ENCODE measurements at regions not wholly inside any gene's neighbourhood (a gene's known extent, or its start where the extent isn't known, plus 50 kb on each side); places are given as distances from the start of the nearest gene placed in this dataset.

DNA sequence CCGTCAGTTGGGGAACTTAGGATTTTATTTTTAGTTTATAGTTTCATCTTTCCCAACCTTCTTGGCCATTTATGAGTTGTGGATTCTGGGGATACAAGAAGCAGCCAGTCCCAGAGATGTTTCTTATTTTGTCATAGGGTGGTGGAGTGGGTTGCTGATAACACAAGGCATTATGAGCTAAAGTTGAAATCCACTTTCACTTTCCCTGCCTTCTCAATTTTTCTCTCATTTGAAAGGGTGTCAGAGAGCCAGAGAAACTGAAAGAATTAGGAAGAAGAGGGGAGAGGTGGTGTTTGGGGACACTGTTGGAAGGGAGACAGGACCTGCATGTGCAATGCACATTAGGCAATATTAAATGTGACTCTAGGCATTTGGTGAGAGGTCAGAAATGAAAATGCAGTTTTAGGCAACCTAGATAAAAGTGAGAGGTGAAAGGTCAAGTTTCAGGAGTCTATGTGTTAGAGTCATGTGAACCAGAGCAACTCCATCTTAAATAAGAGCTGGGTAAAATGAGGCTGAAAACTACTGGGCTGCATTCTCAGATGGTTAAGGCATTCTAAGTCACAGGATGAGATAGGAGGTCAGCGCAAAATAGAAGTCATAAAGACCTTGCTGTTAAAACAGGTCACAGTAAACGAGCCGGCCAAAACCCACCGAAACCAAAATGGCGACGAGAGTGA, 71.1 kb upstream of the F3 start:
- Histone ChIP-seq H4K91ac (ENCODE audit: insufficient read depth, low read depth, low read length) (peak overlapping the region; percentile 91), H3K36me3 (ENCODE audit: control insufficient read depth, insufficient read depth, low read length) (no peaks in the 10 kb centered on the region), H3K14ac (replicated peaks; ENCODE audit: low read depth, low read length) (peak overlapping the region; percentile 75), H3K9me3 (ENCODE audit: control insufficient read depth, insufficient read depth, low read length) (no peaks in the 10 kb centered on the region), H4K20me1 (ENCODE audit: insufficient read depth, low read length) (no peaks in the 10 kb centered on the region), H2AK9ac (replicated peaks; ENCODE audit: low read depth, low read length, poor library complexity) (no peak overlapping the region), H3K79me1 (ENCODE audit: low read depth in 1 of 2, low read length in 2 of 2) (no peaks in the 10 kb centered on the region; a peak in 1 of 4 replicates), H4K8ac (ENCODE audit: low read depth in 2 of 2, low read length in 2 of 2) (peak overlapping the region; percentile 32 to 54), H3K4me1 (ENCODE audit: control insufficient read depth, insufficient read depth, low read length) (peaks cover 23% of the 10 kb centered on the region), H4K5ac (ENCODE audit: low read depth, low read length) (peak overlapping the region; percentile 81; the same call in 1 of the 2 replicates), H3K27ac (ENCODE audit: insufficient read depth, low read length) (no peak overlapping the region), H2BK15ac (ENCODE audit: low read depth, low read length) (peak overlapping the region; percentile 93; the same call in 2 of the 3 replicates), H3K9me1 (ENCODE audit: insufficient read depth, low read length) (peaks cover 22% of the 10 kb centered on the region), H3K56ac (ENCODE audit: extremely low read depth, insufficient read depth, low read length) (peak overlapping the region; percentile 7), H3K4ac (ENCODE audit: low read depth, low read length) (peak overlapping the region; percentile 85), H2BK5ac (ENCODE audit: low read depth, low read length, poor library complexity, severe bottlenecking) (peak overlapping the region; percentile 47), H2AK5ac (ENCODE audit: low read depth, low read length) (peak overlapping the region; percentile 63), H3K27me3 (ENCODE audit: control insufficient read depth, insufficient read depth, low read length) (no peaks in the 10 kb centered on the region), H3K18ac (ENCODE audit: low read depth, low read length) (peak overlapping the region; percentile 76; the same call in 1 of the 2 replicates), H2AFZ (replicated peaks; ENCODE audit: low read length, poor library complexity) (no peak overlapping the region), H3K4me2 (ENCODE audit: low read depth, low read length) (no peak overlapping the region), H3K4me3 (ENCODE audit: insufficient read depth, low read depth, low read length) (no peak overlapping the region), H3K23ac (ENCODE audit: low read depth, low read length) (peak overlapping the region; percentile 52; the same call in 1 of the 2 replicates), H2BK20ac (ENCODE audit: low read depth, low read length) (peak overlapping the region; percentile 87), H2BK120ac (ENCODE audit: low read depth, low read length) (peak overlapping the region; percentile 88), H3K9ac (ENCODE audit: low read depth, low read length) (no peak overlapping the region)
- POLR2A ChIA-PET (ENCODE audit: unreplicated experiment) = interaction anchor here (0.7 to 1.0 kb wide), 2 partner anchors 71 to 84 kb away, joined by 3 to 5 read pairs; partner anchors contain the start of gene F3
- TF ChIP-seq POLR2A (IDR thresholded peaks at IDR 0.05; ENCODE audit: low read depth, low read length) (no peak), CEBPB (IDR thresholded peaks at IDR 0.05; ENCODE audit: low read depth, low read length) (no peak), MXI1 (IDR thresholded peaks at IDR 0.05; ENCODE audit: borderline replicate concordance, low read depth, low read length) (no peak), USF2 (IDR thresholded peaks at IDR 0.05; ENCODE audit: low read depth, low read length) (no peak), CHD1 (IDR thresholded peaks at IDR 0.05; ENCODE audit: low read depth, low read length) (no peak), RCOR1 (IDR thresholded peaks at IDR 0.05; ENCODE audit: insufficient replicate concordance, low read length) (no peak), NFE2L2 (IDR thresholded peaks at IDR 0.05; ENCODE audit: low read depth, low read length) (no peak), FOS (IDR thresholded peaks at IDR 0.05; ENCODE audit: low read depth, low read length) (no peak), BHLHE40 (IDR thresholded peaks at IDR 0.05; ENCODE audit: low read depth, low read length) (no peak), MAZ (IDR thresholded peaks at IDR 0.05; ENCODE audit: borderline replicate concordance, low read depth, low read length) (no peak), RFX5 (IDR thresholded peaks at IDR 0.05; ENCODE audit: low read depth, low read length) (no peak), CTCF (conservative IDR thresholded peaks at IDR 0.05; ENCODE audit: low read depth, low read length) (no peak), RAD21 (IDR thresholded peaks at IDR 0.05; ENCODE audit: low read length) (no peak), SMC3 (IDR thresholded peaks at IDR 0.05; ENCODE audit: low read depth, low read length) (no peak), MAFK (IDR thresholded peaks at IDR 0.05; ENCODE audit: low read depth, low read length) (no peak)
- TF ChIP-seq, protein P1, sequence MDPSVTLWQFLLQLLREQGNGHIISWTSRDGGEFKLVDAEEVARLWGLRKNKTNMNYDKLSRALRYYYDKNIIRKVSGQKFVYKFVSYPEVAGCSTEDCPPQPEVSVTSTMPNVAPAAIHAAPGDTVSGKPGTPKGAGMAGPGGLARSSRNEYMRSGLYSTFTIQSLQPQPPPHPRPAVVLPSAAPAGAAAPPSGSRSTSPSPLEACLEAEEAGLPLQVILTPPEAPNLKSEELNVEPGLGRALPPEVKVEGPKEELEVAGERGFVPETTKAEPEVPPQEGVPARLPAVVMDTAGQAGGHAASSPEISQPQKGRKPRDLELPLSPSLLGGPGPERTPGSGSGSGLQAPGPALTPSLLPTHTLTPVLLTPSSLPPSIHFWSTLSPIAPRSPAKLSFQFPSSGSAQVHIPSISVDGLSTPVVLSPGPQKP (IDR thresholded peaks at IDR 0.05; ENCODE audit: borderline replicate concordance, low read depth, low read length) = no peak
- CTCF ChIA-PET = no interaction called here
- dilution Hi-C loops (cut with HindIII; ENCODE audit: low sequenced_read_pairs, unreplicated experiment) = no loop called here
- intact Hi-C loops (cut with micrococcal nuclease) = no loop called here
- ATAC-seq (ENCODE audit: low read depth) (no peak), DNase-seq (no peak)
- BruUV-seq (replicated peaks) = no TSS peak
- in situ Hi-C loops (cut with MboI; ENCODE audit: low sequenced_read_pairs) = no loop called here
- WGBS, 2 experiments (ENCODE audit: extremely low coverage in 2 of 2, insufficient read length in 1 of 2) = no CpG with 5 or more reads among the region's 7 CpGs
